ENCODE measurements at regions not wholly inside any gene's neighbourhood (a gene's known extent, or its start where the extent isn't known, plus 50 kb on each side); places are given as distances from the start of the nearest gene placed in this dataset.
"Not testable (repeated sequence)": the region's sequence is repeated elsewhere in the genome, so short reads cannot be mapped to it uniquely, and the experiment has no call there.

- no peak for TF ChIP-seq CTCF (IDR thresholded peaks at IDR 0.05; ENCODE audit: low read depth, low read length, missing control alignments)
Observed at GRCh38 chr14:106665814-106666213, 1139.4 kb downstream of the TMEM121 start.

GRCh38 chr14:106666341-106666740, 1140.0 kb downstream of the TMEM121 start:
- no peak for TF ChIP-seq CTCF (IDR thresholded peaks at IDR 0.05; ENCODE audit: low read depth, low read length, missing control alignments)
- no peak for DNase-seq (ENCODE audit: extremely low read depth, low read depth)
- no peak overlapping the region for H3K4me3 ChIP-seq (replicated peaks; ENCODE audit: low read depth, low read length)

More at GRCh38 chr14:106665814-106666213, 1139.4 kb downstream of the TMEM121 start:
- no peak overlapping the region for H3K4me3 ChIP-seq (replicated peaks; ENCODE audit: low read depth, low read length)
- DNase-seq (ENCODE audit: extremely low read depth, low read depth), result no peak

GRCh38 chr14:106670011-106670410, 1143.6 kb downstream of the TMEM121 start:
- no peak for TF ChIP-seq CTCF (IDR thresholded peaks at IDR 0.05; ENCODE audit: low read depth, low read length, missing control alignments)
- no peak overlapping the region for H3K4me3 ChIP-seq (replicated peaks; ENCODE audit: low read depth, low read length)
- no peak for DNase-seq (ENCODE audit: extremely low read depth, low read depth)

GRCh38 chr14:106674093-106674492, 1147.7 kb downstream of the TMEM121 start:
- not testable (repeated sequence) for DNase-seq (ENCODE audit: extremely low read depth, low read depth); H3K4me3 ChIP-seq (replicated peaks; ENCODE audit: low read depth, low read length)

- H3K4me3 ChIP-seq (replicated peaks; ENCODE audit: low read depth, low read length); DNase-seq (ENCODE audit: extremely low read depth, low read depth): not testable (repeated sequence)
Observed at GRCh38 chr14:106674509-106675125, 1148.2 kb downstream of the TMEM121 start.

GRCh38 chr14:106675716-106676115, 1149.3 kb downstream of the TMEM121 start:
- DNase-seq (ENCODE audit: extremely low read depth, low read depth); H3K4me3 ChIP-seq (replicated peaks; ENCODE audit: low read depth, low read length): not testable (repeated sequence)

- no peak for TF ChIP-seq CTCF (IDR thresholded peaks at IDR 0.05; ENCODE audit: low read depth, low read length, missing control alignments)
- DNase-seq (ENCODE audit: extremely low read depth, low read depth), result no peak
- H3K4me3 ChIP-seq (replicated peaks; ENCODE audit: low read depth, low read length), result no peak overlapping the region
Observed at GRCh38 chr14:106679776-106680175, 1153.4 kb downstream of the TMEM121 start.

GRCh38 chr14:106681161-106681560, 1154.8 kb downstream of the TMEM121 start:
- TF ChIP-seq CTCF (IDR thresholded peaks at IDR 0.05; ENCODE audit: low read depth, low read length, missing control alignments), result no peak
- no peak for DNase-seq (ENCODE audit: extremely low read depth, low read depth)

More at GRCh38 chr14:106681161-106681560, 1154.8 kb downstream of the TMEM121 start:
- no peak overlapping the region for H3K4me3 ChIP-seq (replicated peaks; ENCODE audit: low read depth, low read length)

All from HFF-Myc (cell line).